Medulla oblongata (tissue), 1 donor: ENCODE measurements at regions not wholly inside any gene's neighbourhood (a gene's known extent, or its start where the extent isn't known, plus 50 kb on each side); places are given as distances from the start of the nearest gene placed in this dataset.
"Not testable (repeated sequence)": the region's sequence is repeated elsewhere in the genome, so short reads cannot be mapped to it uniquely, and the experiment has no call there.

Source experiments
- DNase-seq: peaks from one replicate; pipeline ENCODE4 v3.0.0-alpha.2; 2015; ENCODE audit errors: extremely low spot score

- DNase-seq: no peak
Measured at GRCh38 chr4:116544946-116545345, 540.4 kb downstream of the TRAM1L1 start.

GRCh38 chr4:116539744-116540143 lies 545.6 kb downstream of the TRAM1L1 start:
- DNase-seq: no peak

DNA sequence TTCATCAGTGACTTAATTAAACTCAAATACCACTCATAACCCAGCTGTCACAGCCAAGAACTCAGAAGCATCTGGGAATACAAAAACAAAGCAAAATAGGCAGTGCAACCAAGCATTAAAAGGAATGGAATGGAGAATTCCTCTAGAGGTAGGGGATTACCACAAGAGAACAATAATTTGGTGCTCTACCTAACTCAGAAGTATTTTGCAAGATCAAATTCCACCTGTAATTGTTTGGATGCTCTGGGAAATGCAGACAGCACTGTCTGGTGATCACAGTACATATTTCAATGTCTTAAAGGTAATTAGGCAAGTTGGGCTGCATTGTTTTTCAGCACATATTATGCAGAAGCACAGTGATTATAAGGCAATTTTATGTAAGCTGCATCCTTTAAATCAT lies 547.5 kb downstream of the TRAM1L1 start:
- no peak for DNase-seq

DNA sequence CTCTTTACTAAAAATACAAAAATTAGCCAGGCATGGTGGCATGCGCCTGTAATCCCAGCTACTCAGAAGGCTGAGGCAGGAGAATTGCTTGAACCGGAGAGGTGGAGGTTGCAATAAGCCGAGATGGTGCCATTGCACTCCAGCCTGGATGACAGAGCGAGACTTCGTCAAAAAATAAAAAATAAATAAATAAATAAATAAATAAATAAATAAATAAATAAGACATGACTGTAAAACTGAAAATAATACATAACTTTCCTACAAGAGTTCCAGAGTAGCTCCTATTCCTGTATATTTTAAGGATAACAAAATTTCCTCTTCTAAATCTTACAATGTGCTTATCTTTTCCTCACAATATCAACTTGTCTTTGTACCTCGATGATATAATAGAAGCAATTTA lies 549.4 kb downstream of the TRAM1L1 start:
- DNase-seq: not testable (repeated sequence)

DNA sequence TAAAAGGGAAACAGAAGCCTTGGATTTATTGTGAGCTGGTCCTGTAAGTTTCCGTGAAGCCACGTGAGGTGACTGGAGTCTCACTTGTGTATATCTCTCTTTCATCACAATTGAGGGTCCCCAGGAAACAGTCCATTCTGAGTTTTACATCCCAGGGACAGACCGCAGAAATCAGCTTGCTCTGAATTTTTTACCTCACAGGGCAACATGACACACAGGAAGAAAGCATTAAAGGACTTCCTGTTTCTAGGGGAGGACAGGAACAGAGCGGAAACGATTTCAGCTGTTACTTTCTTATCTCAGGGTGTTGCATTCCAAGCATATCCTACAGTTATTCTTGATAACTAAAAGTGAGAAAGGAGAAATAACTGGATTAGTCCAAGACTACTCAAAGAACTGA lies 553.5 kb downstream of the TRAM1L1 start:
- no peak for DNase-seq

DNA sequence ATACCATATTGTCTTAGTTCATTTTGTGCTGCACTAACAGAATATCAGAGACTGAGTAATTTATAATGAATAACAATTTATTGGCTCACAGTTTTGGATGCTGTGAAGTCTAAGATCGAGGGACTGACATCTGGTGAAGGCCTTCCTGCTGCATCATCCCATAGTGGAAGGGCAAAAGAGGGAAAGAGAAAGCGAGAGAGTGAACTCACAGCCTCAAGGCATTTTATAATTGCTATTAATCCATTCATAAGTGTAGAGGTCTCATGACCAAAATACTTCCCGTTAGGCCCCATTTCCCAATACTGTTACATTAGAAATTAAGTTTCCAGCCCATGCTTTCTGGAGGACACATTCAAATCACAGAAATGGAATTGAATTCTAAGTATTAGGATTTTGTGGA lies 554.4 kb downstream of the TRAM1L1 start:
- no peak for DNase-seq

GRCh38 chr4:116530048-116530447 lies 555.3 kb downstream of the TRAM1L1 start:
- no peak for DNase-seq

DNA sequence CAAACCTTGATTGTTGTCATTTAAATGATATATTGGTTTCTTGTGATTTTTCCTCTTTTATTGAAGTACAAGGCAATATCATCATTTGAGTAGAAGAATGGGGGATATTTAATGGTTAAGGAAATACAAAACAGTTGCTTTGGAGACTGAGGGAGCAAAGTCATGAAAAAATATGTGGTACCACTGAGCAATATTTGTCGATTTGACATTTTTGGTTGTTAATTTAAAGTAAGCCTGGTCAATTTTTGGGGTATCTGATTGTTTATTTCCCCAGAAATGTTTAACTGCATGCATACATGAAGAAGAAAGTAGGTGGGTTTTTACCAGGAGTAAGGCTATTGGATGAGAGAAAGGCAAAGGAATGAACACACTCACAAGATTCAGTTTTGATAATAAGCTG lies 556.2 kb downstream of the TRAM1L1 start:
- DNase-seq: no peak

GRCh38 chr4:116522922-116523321 lies 562.5 kb downstream of the TRAM1L1 start:
- DNase-seq: no peak

- no peak for DNase-seq
Measured at GRCh38 chr4:116520886-116521285, 564.5 kb downstream of the TRAM1L1 start.

GRCh38 chr4:116516711-116517110 lies 568.7 kb downstream of the TRAM1L1 start:
- DNase-seq: no peak

- no peak for DNase-seq
Measured at GRCh38 chr4:116515959-116516358, 569.4 kb downstream of the TRAM1L1 start.

DNA sequence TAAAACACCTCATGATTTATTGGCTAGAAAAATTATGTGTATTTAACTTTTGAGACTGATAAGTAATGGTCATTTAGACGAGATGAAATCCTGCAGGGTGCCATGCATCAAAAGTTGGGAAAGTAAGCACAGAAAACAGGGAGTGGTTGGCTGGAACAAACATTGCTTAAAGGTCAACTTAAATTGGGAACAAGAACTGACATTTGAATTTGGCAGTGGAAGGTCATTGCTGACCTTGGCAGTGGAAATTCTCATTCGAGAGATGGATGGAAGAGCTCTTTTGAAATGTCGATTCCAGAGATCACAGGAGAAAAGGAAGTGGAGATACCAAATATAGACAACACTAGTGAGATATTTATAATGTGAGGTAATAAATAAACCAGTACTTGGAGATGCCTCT lies 572.8 kb downstream of the TRAM1L1 start:
- no peak for DNase-seq

DNA sequence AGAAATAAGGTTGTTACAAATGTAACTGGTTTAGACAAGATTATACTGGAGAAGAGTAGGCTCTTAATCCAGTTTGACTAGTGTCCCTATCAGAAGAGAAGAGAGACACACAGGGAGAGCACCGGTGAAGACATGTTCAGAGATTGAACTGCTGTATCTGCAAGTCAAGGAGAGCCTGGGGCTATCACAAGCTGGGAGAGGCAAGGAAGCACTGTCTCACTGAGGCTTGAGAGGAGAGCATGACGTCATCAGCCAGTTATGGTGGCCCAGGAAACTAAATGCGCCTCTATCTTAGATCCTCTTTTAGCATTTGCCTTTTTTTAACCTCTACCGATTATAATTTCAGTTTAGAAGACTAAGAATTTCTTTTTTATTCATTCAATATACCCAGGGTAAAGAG lies 583.4 kb downstream of the TRAM1L1 start:
- no peak for DNase-seq

- DNase-seq: no peak
Measured at GRCh38 chr4:116500225-116500624, 585.2 kb downstream of the TRAM1L1 start.

DNA sequence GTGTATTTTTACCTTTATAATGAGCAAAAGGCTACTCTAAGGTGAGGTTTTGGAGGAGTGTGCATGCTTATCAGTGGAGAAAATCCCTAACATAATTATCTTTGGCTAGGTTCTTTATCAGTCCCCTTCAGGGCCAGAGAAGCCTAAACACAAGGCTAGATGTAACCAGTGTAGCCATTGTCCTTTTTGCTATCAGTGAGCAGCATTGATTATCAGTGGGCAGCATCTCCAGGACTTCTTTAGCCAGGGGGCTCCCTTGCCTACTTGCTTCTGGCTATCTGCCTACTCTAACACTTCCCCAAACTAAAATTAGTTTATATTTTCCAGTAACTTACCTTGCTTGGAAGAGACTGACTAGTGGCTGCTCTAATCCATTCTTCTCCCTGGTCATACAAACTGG lies 595.6 kb downstream of the TRAM1L1 start:
- DNase-seq: no peak

DNA sequence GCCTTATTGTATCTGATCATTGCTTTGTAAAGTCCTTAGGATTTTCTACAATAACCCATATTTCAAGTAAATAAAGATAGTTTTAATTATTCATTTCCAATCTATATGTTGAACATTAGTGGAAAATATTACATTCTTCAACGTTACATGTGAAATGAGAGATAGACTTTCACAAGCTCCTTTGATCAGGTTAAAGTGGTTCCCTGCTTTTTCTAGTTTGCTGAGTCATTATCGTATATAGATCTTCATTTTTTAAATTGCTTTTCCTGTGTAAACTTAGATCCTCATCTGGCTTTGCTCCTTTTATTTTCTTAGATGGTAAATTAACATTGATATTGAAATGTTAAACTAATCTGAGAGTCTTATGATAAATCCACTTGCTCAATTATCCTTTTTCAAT lies 599.0 kb downstream of the TRAM1L1 start:
- DNase-seq: no peak

- DNase-seq: no peak
Measured at GRCh38 chr4:116480546-116480945, 604.8 kb downstream of the TRAM1L1 start.

GRCh38 chr4:116478343-116478742 lies 607.0 kb downstream of the TRAM1L1 start:
- no peak for DNase-seq

- no peak for DNase-seq
Measured at GRCh38 chr4:116469582-116469981, 615.8 kb downstream of the TRAM1L1 start.

DNA sequence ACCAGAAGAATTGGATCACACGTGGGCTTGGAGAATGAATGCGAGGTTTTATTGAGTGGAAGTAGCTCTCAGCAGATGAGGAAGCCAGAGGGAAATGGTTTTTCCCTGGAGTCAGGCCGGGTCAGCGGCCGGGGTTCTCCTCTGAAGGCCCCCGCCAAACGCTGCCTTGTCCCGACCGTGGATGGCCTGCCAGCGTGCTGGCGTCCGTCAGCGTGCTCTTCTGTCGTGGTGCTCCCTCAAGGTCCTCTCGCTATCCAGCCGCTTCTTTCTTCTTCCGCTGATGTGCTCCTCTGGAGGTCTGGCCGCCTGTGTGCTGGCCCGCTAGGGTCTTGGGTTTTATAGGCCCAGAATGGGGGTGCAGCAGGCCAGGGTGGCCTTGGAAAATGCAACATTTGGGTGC lies 632.2 kb downstream of the TRAM1L1 start:
- DNase-seq: no peak

GRCh38 chr4:116449764-116450163 lies 635.6 kb downstream of the TRAM1L1 start:
- DNase-seq: no peak

GRCh38 chr4:116444117-116444516 lies 641.3 kb downstream of the TRAM1L1 start:
- DNase-seq: no peak

DNA sequence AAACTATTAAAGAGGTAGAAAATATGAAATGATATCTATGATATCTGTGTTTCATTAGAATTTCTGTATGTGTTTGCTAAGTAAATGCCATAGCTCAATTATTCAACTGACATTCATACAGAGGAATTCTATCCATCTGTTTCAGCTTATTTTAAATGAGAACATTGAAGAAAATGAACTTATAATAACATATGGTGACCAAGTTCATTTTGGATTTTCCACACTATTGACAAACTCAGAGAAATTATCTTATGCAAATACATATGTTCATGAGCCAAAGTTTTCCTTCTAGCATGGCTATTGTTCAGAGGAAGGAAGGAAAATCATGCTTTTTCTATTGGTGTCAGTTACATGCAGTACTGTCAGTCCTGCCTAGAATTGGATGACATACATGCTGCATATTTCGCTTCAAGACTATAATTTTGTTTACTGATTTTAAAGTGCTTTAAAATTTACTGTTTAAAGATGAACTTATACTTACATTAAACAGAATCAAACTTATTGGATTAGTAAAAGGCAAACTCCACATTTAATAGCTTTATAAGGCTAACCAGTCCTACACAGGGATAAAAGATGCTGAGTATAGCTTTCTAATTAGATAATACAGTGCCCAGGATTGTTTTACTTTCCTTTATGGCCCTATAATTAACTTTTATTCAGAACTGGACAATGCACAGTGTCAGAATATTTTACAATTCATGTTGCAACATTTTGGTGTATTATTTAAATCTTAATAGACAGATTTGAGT lies 646.2 kb downstream of the TRAM1L1 start:
- DNase-seq: no peak
